Hepatocyte (in vitro differentiated cells): ENCODE measurements at regions not wholly inside any gene's neighbourhood (a gene's known extent, or its start where the extent isn't known, plus 50 kb on each side); places are given as distances from the start of the nearest gene placed in this dataset.

Experiments used
- EZH2phosphoT487 ChIP-seq: fragments of 200-600 bp; sonication (generic); IDR thresholded peaks from one replicate; pipeline ENCODE4 v1.6.1; 2018; ENCODE audit warnings: antibody characterized with exemption, mild to moderate bottlenecking, low read depth, moderate library complexity; ENCODE audit not compliant: unreplicated experiment, severe bottlenecking
- TF ChIP-seq, protein P1 (sequence below): fragments of 200-600 bp; sonication (generic); IDR thresholded peaks from 2 replicates; pipeline ENCODE4 v1.5.1; 2016; ENCODE audit warnings: antibody characterized with exemption, mild to moderate bottlenecking; ENCODE audit not compliant: poor library complexity

DNA sequence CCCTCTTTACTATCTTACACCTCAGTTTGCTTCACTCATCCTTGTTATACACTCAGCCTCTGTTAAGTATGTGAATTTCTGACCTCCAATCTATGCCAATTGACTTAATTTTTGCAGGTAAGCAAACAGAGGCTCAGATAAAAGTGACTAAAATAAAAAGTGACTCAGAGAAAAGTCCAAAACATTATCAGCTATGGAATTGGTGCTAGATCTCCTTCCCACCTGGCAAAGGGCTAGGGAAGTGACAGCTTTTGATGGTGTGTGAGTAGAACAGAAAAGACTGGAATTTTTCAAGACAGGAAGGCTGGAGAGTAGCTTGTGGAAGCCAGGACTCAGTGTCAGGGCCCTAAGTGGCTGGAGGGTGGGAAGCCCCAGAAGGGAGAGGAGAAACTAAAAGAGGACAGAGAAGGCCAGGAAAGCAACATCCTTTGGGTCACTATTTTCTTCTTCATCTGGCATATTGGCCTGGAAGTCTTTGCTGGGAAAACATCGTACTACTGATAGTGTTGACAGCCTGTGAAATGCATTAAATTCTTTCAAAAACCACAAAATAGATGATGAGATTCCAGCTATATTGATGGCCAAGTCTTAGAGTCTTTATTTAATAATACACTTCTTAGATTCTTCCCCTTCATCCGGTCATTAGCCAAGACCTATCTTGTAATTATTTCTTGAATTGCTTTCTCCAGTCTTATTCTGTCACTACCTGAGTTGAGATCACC is 392.8 kb downstream of the RAPGEF2 start:
- TF ChIP-seq, protein P1, sequence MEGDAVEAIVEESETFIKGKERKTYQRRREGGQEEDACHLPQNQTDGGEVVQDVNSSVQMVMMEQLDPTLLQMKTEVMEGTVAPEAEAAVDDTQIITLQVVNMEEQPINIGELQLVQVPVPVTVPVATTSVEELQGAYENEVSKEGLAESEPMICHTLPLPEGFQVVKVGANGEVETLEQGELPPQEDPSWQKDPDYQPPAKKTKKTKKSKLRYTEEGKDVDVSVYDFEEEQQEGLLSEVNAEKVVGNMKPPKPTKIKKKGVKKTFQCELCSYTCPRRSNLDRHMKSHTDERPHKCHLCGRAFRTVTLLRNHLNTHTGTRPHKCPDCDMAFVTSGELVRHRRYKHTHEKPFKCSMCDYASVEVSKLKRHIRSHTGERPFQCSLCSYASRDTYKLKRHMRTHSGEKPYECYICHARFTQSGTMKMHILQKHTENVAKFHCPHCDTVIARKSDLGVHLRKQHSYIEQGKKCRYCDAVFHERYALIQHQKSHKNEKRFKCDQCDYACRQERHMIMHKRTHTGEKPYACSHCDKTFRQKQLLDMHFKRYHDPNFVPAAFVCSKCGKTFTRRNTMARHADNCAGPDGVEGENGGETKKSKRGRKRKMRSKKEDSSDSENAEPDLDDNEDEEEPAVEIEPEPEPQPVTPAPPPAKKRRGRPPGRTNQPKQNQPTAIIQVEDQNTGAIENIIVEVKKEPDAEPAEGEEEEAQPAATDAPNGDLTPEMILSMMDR: no peak
- no peak for TF ChIP-seq EZH2phosphoT487
